Ishikawa (cell line): ENCODE measurements at regions not wholly inside any gene's neighbourhood (a gene's known extent, or its start where the extent isn't known, plus 50 kb on each side); places are given as distances from the start of the nearest gene placed in this dataset.

Experiments used
- EP300 ChIP-seq: IDR thresholded peaks from 2 replicates; pipeline ENCODE4 v1.6.1; 2012; ENCODE audit warnings: borderline replicate concordance
- NFIC ChIP-seq: IDR thresholded peaks from 2 replicates; pipeline ENCODE4 v1.6.1; 2012
- TCF12 ChIP-seq: IDR thresholded peaks from 2 replicates; pipeline ENCODE4 v1.6.1; 2012; ENCODE audit warnings: low read depth
- YY1 ChIP-seq: IDR thresholded peaks from 2 replicates; pipeline ENCODE4 v1.6.1; 2012; ENCODE audit warnings: low read depth

DNA sequence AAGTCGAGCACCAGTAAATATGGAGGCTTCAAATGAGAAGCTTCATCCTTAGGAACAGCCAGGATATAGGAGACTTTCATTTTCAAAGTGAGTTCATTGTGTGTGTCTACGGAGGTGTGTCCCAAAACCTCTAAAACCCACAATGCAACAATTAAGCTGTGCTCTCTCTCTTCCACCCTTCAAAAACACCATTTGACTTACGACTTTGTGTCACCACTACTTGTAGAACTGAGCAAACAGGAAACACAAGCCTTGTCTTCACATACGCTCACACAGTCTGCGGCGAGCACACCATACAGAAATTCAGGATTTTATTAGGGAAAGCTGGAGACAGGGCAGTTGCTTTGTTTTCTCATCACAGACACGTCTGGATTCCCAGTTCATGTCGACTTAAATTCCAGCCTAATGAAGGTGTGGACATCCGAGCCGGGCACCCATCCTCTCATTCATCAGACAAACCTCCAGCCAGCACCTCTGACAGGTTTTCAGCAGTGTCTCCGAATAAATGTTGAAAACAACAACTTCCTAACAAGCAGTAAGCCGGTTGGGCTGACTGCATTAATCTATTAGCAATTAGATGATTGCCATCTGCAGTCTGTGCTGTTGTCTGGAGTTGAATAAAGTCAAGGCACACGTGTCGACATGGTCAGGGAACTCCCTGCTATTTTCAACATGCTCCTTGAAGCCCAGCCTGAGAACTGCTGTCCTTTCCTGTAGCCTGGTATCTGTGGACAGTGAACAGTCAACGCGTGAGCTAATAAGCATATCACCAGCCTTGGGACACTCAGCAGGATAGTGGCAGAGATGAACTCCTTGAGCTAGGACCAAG is 1411.1 kb downstream of the BRD1 start:
- no peak for TF ChIP-seq YY1
- TF ChIP-seq NFIC, result no peak
- TF ChIP-seq EP300, result no peak
- TF ChIP-seq TCF12, result no peak
